B cell (primary cell): ENCODE measurements at regions not wholly inside any gene's neighbourhood (a gene's known extent, or its start where the extent isn't known, plus 50 kb on each side); places are given as distances from the start of the nearest gene placed in this dataset.

Source experiments
- ATAC-seq: fragments of 200-7000 bp; cut with Tn5 transposase; one replicate; pipeline ENCODE4 v1.10.0; 2021; ENCODE audit warnings: low read depth, mild to moderate bottlenecking, moderate number of reproducible peaks, moderate library complexity
- CTCF ChIA-PET: fragments of 350-600 bp; sonication (Branson Sonifier 250); formaldehyde crosslinking; loops from one replicate; lab custom pipeline; 2021; ENCODE audit warnings: antibody characterized with exemption, inconsistent platforms; lab: Charles Lee
- POLR2A ChIA-PET: fragments of 350-600 bp; sonication (Branson Sonifier 250); formaldehyde crosslinking; loops from one replicate; lab custom pipeline; 2021; ENCODE audit warnings: antibody characterized with exemption; lab: Charles Lee
- DNase-seq: peaks from one replicate; pipeline ENCODE4 v3.0.0; 2013
- H2AFZ ChIP-seq: 2 replicates; pipeline ENCODE4 v1.6.1; 2012; ENCODE audit warnings: mild to moderate bottlenecking, low read depth, low read length; ENCODE audit not compliant: insufficient read depth, poor library complexity, severe bottlenecking
- H3K27ac ChIP-seq, 2 donors: 1 replicate in 1 of 2; 2 replicates in 1 of 2; pipeline ENCODE4 v1.5.1; 2012 to 2013; ENCODE audit warnings: low read length in 2 of 2, mild to moderate bottlenecking in 2 of 2, moderate library complexity in 1 of 2
- H3K27me3 ChIP-seq, 4 experiments: fragments of 200-600 bp in 1 of 4; sonication (generic) in 1 of 4; replicated peaks in 1 of 4; 1 replicate in 2 of 4; 2 replicates in 2 of 4; pipeline versions ENCODE4 v1.6.1 to v1.7.0; 2013 to 2016; ENCODE audit warnings: low read length in 3 of 4, mild to moderate bottlenecking in 2 of 4, mixed read lengths in 1 of 4, moderate library complexity in 1 of 4; ENCODE audit not compliant: insufficient read depth in 4 of 4, control insufficient read depth in 3 of 4; ENCODE audit errors: control extremely low read depth in 1 of 4
- H3K36me3 ChIP-seq, 2 experiments: replicated peaks in 1 of 2; 1 replicate in 1 of 2; 2 replicates in 1 of 2; pipeline versions ENCODE4 v1.6.1 to v1.7.1; 2013; ENCODE audit warnings: low read length in 1 of 2; ENCODE audit not compliant: insufficient read depth in 2 of 2, control insufficient read depth in 1 of 2; ENCODE audit errors: control extremely low read depth in 1 of 2, extremely low read depth in 1 of 2
- H3K4me1 ChIP-seq, 2 donors: fragments of 200-600 bp in 1 of 2; sonication (generic) in 1 of 2; 1 replicate in 1 of 2; 2 replicates in 1 of 2; pipeline versions ENCODE4 v1.5.1 to v1.6.1; 2013 to 2017; ENCODE audit warnings: low read length in 2 of 2; ENCODE audit not compliant: control insufficient read depth in 2 of 2, insufficient read depth in 2 of 2
- H3K4me2 ChIP-seq: replicated peaks from 2 replicates; pipeline ENCODE3; 2012; ENCODE audit warnings: mild to moderate bottlenecking, low read depth, low read length; ENCODE audit not compliant: poor library complexity, severe bottlenecking
- H3K4me3 ChIP-seq, 5 experiments: fragments of 200-600 bp in 1 of 5; sonication (generic) in 1 of 5; 1 replicate in 3 of 5; 2 replicates in 2 of 5; pipeline versions ENCODE4 v1.5.1 to v1.7.0; 2011 to 2016; ENCODE audit warnings: low read length in 4 of 5, mild to moderate bottlenecking in 4 of 5, low read depth in 2 of 5, control low read depth in 1 of 5, moderate library complexity in 1 of 5; ENCODE audit not compliant: insufficient read depth in 1 of 5; ENCODE audit errors: control extremely low read depth in 1 of 5, extremely low read depth in 1 of 5
- H3K79me2 ChIP-seq: fragments of 200-600 bp; sonication (generic); one replicate; pipeline ENCODE4 v1.6.0; 2016; ENCODE audit warnings: low read length; ENCODE audit not compliant: control insufficient read depth, insufficient read depth
- H3K9ac ChIP-seq: fragments of 200-600 bp; sonication (generic); 2 replicates; pipeline ENCODE4 v1.6.1; 2017; ENCODE audit warnings: mild to moderate bottlenecking, low read length, moderate library complexity
- H3K9me3 ChIP-seq, 3 donors: one replicate each; pipeline versions ENCODE4 v1.6.1 to v1.7.1; 2013; ENCODE audit warnings: low read length in 2 of 3; ENCODE audit not compliant: control insufficient read depth in 2 of 3, insufficient read depth in 1 of 3; ENCODE audit errors: control extremely low read depth in 1 of 3
- H4K20me1 ChIP-seq: 2 replicates; pipeline ENCODE4 v1.6.0; 2012; ENCODE audit warnings: mild to moderate bottlenecking, low read length; ENCODE audit not compliant: insufficient read depth, control insufficient read depth, poor library complexity, severe bottlenecking
- H3K27ac Mint-ChIP-seq: one replicate; pipeline ENCODE4 v1.8.0; 2021; ENCODE audit warnings: mixed read lengths
- H3K27me3 Mint-ChIP-seq: one replicate; pipeline ENCODE4 v1.8.0; 2021; ENCODE audit warnings: mixed read lengths
- H3K4me1 Mint-ChIP-seq: one replicate; pipeline ENCODE4 v1.8.0; 2021; ENCODE audit warnings: mixed read lengths
- H3K4me3 Mint-ChIP-seq: one replicate; pipeline ENCODE4 v1.8.0; 2021; ENCODE audit warnings: mixed read lengths
- H3K9me3 Mint-ChIP-seq: one replicate; pipeline ENCODE4 v1.8.0; 2022; ENCODE audit warnings: mixed read lengths; ENCODE audit not compliant: insufficient read depth
- EZH2 ChIP-seq: IDR thresholded peaks from 2 replicates; pipeline ENCODE4 v1.6.1; 2012; ENCODE audit warnings: borderline replicate concordance, low read depth, mild to moderate bottlenecking, moderate library complexity, low read length; ENCODE audit not compliant: insufficient read depth, poor library complexity, severe bottlenecking
- WGBS: methylation state at CpG from one replicate; pipeline ENCODE4 v1.1.5; 2013; ENCODE audit warnings: missing lambda C conversion rate; ENCODE audit not compliant: insufficient coverage; 5-methylcytosine and 5-hydroxymethylcytosine counted together
- intact Hi-C: fragments of 100-400 bp; cut with micrococcal nuclease; formaldehyde crosslinking; loops from one replicate; pipeline ENCODE4 v1.10.0; 2022
- TF ChIP-seq, protein P1 (sequence below): fragments of 200-600 bp; IDR thresholded peaks from one replicate; pipeline ENCODE4 v1.8.0; 2022; ENCODE audit warnings: antibody characterized with exemption, mild to moderate bottlenecking

DNA sequence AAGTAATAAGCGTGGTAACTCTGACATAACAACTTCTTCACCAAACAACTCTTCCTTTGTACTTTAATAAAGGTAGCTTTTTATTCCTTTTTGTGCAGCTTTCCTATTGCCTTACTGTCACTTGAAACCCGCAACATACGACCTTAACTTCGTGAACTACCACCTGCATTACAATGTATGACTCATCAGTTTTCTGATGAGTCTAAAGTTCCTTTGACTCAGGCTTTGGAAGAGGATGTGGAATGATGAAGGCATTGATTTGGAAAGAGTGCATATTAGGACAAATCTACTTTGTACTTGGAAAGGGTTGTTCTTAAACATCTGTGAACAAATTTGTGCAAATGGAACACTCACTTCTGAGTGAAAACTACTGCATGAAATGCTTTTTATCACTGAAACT is 1012.1 kb downstream of the TMEM182 start:
- H3K27ac ChIP-seq: no peak overlapping the region
- intact Hi-C loops: no loop called here
- ATAC-seq (no peak), DNase-seq (no peak)
- no peaks in the 10 kb centered on the region for H3K4me1 Mint-ChIP-seq
- H3K4me2 ChIP-seq: no peak overlapping the region
- H3K4me3 ChIP-seq: no peak overlapping the region
- H3K27me3 ChIP-seq: no peaks in the 10 kb centered on the region
- no peaks in the 10 kb centered on the region for H3K4me1 ChIP-seq
- no peak overlapping the region for H3K4me3 Mint-ChIP-seq
- H3K9ac ChIP-seq: no peak overlapping the region
- TF ChIP-seq, protein P1, sequence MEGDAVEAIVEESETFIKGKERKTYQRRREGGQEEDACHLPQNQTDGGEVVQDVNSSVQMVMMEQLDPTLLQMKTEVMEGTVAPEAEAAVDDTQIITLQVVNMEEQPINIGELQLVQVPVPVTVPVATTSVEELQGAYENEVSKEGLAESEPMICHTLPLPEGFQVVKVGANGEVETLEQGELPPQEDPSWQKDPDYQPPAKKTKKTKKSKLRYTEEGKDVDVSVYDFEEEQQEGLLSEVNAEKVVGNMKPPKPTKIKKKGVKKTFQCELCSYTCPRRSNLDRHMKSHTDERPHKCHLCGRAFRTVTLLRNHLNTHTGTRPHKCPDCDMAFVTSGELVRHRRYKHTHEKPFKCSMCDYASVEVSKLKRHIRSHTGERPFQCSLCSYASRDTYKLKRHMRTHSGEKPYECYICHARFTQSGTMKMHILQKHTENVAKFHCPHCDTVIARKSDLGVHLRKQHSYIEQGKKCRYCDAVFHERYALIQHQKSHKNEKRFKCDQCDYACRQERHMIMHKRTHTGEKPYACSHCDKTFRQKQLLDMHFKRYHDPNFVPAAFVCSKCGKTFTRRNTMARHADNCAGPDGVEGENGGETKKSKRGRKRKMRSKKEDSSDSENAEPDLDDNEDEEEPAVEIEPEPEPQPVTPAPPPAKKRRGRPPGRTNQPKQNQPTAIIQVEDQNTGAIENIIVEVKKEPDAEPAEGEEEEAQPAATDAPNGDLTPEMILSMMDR: no peak
- no peak for TF ChIP-seq EZH2
- CTCF ChIA-PET: no interaction called here
- POLR2A ChIA-PET: no interaction called here
- WGBS: no CpG with 5 or more reads among the region's 4 CpGs
- no peaks in the 10 kb centered on the region for H3K79me2 ChIP-seq
- no peak overlapping the region for H2AFZ ChIP-seq
- peaks cover 0 to 1% (median 0%) of the 10 kb centered on the region in 3 donors for H3K9me3 ChIP-seq
- no peak overlapping the region for H3K27ac Mint-ChIP-seq
- H3K9me3 Mint-ChIP-seq: no peaks in the 10 kb centered on the region
- H4K20me1 ChIP-seq: no peaks in the 10 kb centered on the region
- no peaks in the 10 kb centered on the region for H3K36me3 ChIP-seq
- no peaks in the 10 kb centered on the region for H3K27me3 Mint-ChIP-seq

DNA sequence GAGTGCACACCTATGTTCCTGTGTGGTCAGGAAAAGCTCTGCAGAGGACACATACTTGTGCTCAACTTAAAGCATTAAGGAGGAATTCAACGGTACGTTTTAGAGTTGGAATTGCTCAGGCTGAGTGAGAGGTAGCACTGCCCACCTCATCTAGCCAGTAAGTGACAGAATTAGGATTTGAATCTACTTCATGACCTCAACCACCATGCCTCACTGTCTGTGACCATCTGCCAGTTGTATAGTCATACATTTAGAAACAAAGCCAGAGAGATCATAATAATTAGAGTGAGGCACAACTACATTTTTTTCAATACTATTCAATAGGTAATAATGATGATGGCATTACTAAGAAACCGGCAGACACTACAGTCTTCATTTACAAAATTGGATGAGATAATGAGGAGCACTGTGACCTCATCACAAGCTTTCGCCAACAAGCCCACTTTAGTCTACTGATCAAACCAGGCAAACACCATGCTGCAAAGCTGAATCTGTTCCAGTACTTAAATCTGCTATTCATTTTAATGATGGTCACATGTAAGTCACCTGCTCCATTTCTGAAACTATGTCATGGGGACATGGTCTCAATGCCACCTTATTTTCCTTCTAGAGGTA is 1018.4 kb downstream of the TMEM182 start:
- Mint-ChIP-seq H3K4me1 (no peaks in the 10 kb centered on the region), H3K4me3 (no peak overlapping the region), H3K9me3 (no peaks in the 10 kb centered on the region), H3K27me3 (no peaks in the 10 kb centered on the region), H3K27ac (no peak overlapping the region)
- CTCF ChIA-PET: no interaction called here
- Histone ChIP-seq H3K9me3 (peaks cover 0 to 1% (median 0%) of the 10 kb centered on the region in 3 donors), H2AFZ (no peak overlapping the region), H3K4me2 (no peak overlapping the region), H3K27me3 (no peaks in the 10 kb centered on the region), H3K79me2 (no peaks in the 10 kb centered on the region), H3K4me1 (no peaks in the 10 kb centered on the region), H3K9ac (no peak overlapping the region), H4K20me1 (no peaks in the 10 kb centered on the region), H3K36me3 (no peaks in the 10 kb centered on the region), H3K27ac (no peak overlapping the region), H3K4me3 (no peak overlapping the region)
- no peak for TF ChIP-seq EZH2
- TF ChIP-seq, protein P1: no peak
- ATAC-seq (no peak), DNase-seq (no peak)
- 90% methylated on average over 3 of the region's 4 CpGs for WGBS
- POLR2A ChIA-PET: no interaction called here
- intact Hi-C loops: no loop called here
